ENCODE measurements at regions not wholly inside any gene's neighbourhood (a gene's known extent, or its start where the extent isn't known, plus 50 kb on each side); places are given as distances from the start of the nearest gene placed in this dataset.

- TF ChIP-seq CTCF (conservative IDR thresholded peaks at IDR 0.05; ENCODE audit: low read length) (no peak), EZH2phosphoT487 (IDR thresholded peaks at IDR 0.05; ENCODE audit: borderline replicate concordance, low read depth, low read length) (no peak)
Measured at GRCh38 chr2:134178138-134178877, 75.6 kb upstream of the MGAT5 start.
